HG03457 (cell line): ENCODE measurements at regions not wholly inside any gene's neighbourhood (a gene's known extent, or its start where the extent isn't known, plus 50 kb on each side); places are given as distances from the start of the nearest gene placed in this dataset.
"Not testable (repeated sequence)": the region's sequence is repeated elsewhere in the genome, so short reads cannot be mapped to it uniquely, and the experiment has no call there.

ENCODE experiments used
- ATAC-seq: cut with Tn5 transposase; IDR thresholded peaks from one replicate; pipeline ENCODE4 v1.9.1; 2021; ENCODE audit warnings: moderate number of reproducible peaks; ENCODE audit not compliant: unreplicated experiment

DNA sequence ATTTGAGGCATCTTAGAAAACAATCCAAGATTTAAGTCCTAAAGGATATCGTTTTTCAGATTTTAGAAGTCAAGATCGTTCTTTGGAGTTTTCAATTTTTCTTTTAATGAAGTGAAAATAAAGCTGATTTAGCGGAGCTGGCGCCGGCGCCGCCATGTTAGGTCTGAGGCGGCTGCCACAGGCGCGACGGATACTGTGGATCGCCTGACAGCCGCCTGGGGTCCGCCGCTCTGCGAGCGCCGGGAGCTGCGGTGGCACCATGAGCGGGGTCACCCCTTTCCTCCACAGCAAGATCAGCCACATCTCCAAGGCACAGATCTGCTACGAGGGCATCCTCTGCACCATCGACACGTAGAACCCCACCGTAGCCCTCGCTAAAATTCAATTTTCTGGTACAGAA lies 247.2 kb downstream of the GJA1 start:
- no peak for ATAC-seq

DNA sequence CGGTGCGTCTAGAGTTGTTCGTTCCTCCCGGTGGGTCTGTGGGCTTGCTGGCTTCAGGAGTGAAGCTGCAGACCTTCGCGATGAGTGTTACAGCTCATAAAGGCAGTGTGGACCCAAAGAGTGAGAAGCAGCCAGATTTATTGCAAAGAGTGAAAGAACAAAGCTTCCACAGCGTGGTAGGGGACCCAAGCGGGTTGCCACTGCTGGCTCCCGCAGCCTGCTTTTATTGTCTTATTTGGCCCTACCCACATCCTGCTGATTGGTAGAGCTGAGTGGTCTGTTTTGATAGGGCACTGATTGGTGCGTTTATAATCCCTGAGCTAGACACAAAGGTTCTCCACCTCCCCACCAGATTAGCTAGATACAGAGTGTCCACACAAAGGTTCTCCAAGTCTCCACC lies 250.4 kb downstream of the GJA1 start:
- ATAC-seq = not testable (repeated sequence)

DNA sequence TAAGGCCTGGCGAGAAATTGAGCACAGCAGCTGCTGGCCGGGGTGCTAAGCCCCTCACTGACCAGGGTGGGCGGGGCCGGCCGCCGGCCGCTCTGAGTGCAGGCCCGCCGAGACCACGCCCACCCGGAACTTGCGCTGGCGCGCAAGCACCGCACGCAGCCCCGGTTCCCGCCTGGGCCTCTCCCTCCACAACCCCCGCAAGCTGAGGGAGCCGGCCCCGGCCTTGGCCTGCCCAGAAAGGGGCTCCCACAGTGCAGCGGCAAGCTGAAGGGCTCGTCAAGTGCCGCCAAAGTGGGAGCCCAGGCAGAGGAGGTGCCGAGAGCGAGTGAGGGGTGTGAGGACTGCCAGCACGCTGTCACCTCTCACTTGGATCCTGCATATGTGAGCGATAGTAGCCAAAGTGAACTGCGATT lies 251.2 kb downstream of the GJA1 start:
- no peak for ATAC-seq

DNA sequence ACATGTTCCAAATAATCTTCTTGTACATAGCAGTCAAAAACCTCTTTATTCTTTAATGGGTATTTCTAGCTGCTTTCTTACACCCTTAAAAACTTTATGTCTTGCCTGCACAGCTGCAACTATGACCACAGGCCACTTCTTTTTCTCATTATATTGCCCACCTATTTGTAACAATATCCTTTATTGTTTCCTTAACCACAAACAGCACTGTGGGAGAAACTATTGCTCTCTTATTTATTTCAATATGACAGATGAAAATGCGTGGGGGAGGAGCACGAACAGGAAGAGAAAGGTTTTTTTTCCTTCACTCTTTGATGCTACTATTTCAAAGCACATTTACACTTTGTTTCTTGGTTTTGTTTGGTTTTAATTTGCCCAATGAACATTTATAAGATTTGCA lies 253.5 kb downstream of the GJA1 start:
- ATAC-seq = no peak

DNA sequence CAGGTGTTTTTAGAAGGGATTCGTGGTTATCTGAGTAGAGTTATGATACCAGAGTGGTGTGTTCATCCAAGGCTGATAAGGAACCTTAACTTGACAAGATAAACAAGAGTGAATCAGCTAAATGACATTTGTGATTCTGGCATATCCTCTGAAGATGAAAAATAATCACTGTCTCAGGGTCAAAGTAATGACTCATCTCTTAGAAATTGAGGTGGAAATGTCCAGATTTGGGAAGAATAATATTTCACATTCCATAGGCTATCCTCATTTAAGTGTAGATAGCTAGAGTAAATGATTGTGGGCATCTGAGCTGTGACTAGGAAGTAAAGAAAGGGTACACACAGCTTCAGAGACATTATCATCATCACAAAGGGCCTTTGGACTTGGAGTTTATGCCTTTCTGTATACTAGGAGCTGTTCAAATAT lies 255.7 kb downstream of the GJA1 start:
- no peak for ATAC-seq

DNA sequence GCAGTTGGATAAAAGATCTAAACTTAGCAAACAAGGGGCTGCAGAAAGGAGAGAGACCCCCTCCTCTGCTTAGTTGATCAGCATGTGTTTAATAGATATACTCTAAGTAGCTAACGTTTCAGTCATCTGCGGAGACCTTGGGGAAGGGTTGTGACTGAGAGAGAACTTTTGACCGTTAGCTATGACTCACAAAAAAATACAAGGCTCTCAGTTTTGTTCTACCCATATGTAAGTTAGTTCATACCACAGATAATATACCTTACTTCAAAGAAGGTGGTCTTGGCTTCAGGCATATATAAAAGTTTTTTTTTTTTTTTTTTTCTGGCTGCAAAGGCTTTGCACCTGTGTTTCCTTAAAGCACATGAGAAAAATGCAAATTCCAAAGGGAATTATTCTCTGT lies 258.9 kb downstream of the GJA1 start:
- no peak for ATAC-seq

DNA sequence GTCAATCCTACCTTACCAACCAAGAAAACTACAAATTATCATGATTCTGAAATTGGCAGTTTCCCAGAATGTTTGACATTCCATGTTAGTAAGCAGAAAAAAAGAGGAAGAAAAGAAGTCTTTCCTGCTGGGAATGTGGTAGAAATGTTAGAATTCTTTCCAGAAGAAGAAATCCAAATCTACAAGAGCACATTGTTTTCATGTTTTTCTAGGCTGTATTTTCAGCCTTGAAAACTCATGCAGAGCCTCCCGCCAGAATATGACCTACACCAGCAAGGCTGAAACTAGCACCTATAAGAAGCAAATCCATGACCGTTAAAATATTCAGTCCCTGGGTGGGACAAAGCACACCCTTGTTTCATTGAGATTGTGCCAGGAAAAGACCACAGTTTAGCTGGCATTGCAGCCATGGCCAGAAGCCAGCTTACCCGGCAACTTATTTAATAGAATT lies 259.4 kb downstream of the GJA1 start:
- ATAC-seq = no peak

DNA sequence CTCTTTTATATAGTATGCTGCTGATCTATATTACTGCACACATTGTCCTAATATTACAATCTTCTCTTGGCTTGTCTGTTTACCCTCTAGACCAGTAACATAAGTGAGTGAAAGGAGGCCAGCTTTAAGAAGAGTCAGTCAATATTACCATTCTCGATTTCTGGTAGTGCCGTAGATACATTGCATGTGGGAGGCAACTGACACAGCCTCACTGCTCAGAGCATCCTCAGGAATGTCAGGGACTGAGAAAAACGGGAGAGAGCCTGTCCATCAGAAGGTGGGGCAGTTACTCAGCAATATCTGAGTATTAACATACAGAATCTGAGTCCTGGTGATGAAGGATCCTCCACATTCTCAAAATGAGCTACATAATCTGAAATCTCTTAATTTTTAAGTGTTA lies 259.9 kb downstream of the GJA1 start:
- ATAC-seq = no peak

DNA sequence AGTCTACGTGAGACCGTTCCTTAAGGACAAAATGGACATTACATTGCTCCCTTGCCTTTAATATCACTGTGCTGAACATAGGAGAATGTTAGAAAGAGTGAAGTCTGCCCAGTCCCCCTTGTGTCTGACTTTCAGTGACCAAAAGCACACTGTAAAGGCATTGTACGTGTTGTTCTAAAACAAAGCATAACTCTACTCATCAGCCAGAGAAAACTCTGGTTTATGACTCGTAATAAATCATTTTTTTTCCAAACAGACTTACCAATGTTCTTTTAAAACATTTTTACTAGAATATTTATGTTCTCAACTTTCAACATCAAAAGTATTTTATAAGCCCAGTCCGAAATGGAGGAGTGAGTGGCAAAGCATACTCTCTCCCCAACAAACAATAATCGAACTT lies 262.5 kb downstream of the GJA1 start:
- no peak for ATAC-seq

DNA sequence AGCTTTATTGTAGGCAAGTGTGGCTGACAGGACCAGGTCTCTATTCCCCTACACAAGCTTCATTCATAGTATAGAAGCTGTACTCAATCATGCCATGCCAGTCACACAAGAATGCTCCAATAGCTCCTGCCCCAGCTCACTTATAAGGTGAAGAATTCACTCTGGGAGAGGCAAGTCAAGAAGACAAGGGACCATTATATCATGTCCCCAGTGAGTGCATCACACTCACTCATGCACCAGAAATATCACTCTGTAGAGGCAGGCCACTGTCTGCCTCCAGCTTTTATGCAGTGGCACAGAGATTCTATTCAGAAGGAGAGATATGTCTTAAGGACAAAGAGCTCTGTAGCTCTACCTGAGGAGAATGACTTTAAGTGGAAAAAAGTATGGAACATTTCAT lies 263.2 kb downstream of the GJA1 start:
- ATAC-seq = no peak

DNA sequence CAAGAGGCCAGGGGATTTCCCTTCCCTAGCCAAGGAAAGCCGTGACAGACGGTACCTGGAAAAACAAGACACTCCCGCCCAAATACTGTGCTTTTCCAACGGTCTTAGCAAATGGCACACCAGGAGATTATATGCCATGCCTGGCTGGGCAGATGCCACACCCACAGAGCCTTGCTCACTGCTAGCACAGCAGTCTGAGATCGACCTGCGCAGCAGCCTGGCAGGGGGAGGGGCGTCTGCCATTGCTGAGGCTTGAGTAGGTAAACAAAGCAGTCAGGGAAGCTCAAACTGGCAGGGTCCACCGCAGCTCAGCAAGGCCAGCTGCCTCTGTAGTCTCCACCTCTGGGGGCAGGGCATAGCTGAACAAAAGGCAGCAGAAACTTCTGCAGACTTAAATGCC lies 267.7 kb downstream of the GJA1 start:
- ATAC-seq = not testable (repeated sequence)

DNA sequence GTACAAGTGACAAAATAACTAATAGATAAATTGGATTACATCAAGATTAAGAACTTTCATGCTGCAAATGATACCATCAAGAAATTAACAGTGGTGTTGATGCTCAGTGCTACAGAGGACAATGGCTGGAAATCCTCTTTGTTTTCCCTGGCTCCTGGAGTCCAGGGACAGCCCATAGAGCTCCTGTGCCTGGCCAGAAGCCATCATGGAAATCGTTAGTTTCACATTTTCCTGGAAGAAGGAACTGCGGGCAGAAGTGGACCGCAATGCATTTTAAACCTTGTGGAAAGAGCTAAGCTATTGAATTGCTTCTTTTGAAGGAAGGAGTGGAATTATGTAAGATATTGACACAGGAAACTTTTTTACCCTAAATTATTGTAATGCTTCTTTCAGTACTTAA lies 276.0 kb downstream of the GJA1 start:
- ATAC-seq = no peak

DNA sequence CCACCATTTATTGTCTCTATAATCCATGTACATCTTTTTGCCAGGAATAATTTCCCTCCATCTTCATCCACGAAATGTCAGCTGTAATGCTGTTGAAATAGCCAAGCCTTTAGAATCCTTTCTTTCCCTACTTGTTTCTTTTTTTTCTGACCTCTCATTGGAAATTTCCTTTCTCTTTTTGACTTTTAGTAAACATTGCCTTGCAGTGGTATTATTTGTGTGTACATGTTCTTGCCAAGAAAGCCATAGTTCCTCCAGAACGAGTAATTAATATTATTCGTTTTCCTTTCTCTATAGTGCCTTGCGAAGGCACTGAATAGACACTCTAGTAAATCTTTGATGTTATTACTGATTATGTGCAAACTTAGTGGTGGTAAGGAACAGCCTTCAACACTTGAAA lies 282.2 kb downstream of the GJA1 start:
- no peak for ATAC-seq

DNA sequence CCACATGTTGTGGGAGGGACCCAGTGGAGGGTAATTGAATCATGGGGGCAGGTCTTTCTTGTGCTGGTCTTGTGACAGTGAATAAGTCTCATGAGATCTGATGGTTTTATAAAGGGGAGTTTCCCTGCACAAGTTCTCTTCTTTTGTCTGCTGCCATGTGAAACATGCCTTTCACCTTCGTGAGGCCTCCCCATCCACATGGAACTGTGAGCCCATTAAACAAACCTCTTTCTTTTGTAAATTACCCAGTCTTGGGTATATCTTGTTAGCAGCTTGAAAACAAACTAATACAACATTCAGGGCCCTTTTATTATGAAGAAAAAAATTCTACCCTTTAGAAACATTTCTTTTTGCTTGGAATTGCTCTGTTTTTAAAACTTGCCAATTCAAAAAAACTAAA lies 285.4 kb downstream of the GJA1 start:
- not testable (repeated sequence) for ATAC-seq

DNA sequence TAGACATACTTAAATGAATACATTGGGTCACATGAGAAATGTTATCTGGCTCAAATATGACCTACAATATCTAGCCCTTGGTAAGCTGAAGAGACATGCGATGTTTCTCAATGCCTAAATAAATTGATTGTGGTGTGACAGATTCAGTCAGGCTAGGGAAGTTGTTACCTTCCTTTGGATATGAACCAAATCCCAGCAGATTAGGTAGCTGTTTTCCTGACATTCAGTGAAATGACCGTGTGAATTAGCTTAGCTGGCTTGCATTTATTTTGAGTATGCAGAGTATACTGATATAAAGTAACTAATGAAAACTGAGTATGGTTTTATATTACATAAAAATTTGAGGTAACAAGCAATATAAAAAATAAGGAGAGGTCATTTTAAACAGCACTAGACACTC lies 288.2 kb downstream of the GJA1 start:
- ATAC-seq = no peak

DNA sequence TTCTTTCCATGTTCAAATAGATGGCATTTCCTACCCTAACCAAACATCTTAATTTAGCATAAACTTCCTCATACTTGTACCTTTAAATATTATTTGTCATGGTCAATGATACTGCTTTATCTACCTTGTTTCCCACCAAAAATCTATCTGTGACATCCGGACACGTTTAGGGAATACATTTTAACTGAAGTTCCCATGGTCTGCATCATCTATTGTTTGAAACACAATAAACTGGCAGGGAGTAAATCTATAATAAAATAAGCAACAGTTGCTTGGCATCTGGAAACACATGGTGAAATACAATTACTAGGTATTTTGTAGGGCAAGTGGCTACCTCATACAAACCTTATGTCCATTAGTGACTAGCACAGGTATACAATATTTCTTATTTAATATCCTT lies 289.1 kb downstream of the GJA1 start:
- ATAC-seq = no peak

DNA sequence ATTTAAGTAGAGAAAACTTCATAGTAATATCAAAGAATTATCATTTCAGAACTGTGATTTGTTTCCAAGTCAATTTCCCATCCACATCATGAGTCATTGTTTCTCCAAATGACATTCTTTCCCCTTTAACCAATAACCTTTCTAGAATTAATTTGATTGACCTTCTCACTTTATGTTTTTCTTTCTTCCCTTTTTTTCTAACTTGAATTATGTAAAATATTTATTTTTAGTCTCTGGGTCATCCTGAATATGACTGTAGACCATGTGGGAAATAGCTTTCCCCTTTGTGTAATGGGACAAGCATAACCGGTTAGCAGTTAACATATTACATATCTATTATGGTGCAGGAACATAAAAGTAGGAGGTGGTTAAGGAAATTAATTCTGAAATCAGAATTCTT lies 291.1 kb downstream of the GJA1 start:
- no peak for ATAC-seq

DNA sequence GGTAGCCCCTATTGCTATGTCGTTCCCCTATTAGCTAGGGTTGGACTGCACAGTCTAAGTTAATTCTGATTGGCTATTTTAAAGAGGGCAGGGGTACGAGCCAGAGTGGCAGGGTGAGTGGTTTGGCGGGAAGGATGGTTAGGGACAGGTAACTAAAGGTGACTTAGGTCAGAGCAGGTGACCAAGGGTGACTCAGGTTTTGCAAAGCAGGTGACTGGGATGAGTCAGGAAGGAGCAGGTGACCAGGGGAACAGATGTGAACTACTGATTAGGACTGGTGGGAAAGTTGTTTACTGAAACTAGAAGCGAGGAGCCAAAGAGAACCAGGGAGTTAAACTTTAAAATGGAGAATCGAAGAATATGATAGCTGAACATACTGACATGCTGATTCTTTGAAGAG lies 295.2 kb downstream of the GJA1 start:
- no peak for ATAC-seq

DNA sequence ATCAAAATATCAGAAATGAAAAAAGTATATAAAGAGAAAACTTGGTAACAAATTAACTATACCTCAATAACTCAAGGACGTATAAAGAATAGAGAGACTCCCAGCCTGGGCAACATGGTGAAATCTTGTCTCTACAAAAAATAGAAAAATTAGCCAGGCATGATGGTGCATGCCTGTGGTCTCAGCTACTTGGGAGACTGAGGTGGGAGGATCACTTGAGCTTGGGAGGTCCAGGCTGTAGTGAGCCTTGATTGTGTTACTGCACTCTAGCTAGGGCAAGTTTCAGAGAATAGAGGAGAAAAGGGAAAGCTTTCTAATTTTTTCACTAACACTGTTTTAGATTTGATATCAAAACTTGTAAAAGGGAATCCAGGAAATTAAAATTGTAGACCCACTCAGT lies 295.9 kb downstream of the GJA1 start:
- ATAC-seq = no peak

DNA sequence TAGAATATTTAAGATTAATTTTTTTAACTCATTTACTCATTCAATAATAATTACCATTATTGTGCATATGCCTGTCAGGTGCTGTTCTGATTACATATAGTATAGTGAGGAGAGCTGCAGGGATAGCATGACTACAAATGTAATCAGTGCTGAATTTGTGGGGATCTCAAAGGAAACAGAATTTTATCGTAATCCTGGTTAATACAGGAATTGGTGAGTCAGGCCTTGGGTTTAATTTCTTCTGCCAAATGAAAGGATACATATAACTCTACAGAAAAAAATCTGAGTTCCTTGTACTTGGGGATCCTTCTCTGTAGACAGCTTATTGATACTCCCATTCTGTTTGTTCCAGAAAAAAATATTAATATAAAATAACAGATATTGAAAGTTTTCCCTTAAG lies 297.2 kb downstream of the GJA1 start:
- ATAC-seq = no peak

DNA sequence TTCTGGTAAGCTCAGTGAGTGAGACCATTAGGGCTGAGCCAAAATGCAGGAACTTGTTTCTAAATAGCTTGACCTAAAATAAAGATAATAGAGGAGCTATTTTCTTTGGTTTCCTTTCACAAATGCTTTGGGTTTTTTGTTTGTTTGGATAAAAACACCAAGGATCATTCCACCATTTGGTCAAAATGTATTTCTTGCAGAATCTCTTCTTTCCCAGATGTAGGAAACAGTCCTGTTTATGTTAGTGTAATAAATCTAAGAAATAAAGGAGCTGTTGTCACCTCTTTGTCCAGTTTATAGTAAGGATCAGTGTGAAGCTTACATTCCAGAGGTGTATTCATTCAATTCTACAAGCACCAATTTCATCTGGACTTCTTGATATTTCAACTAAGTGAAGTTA lies 297.8 kb downstream of the GJA1 start:
- no peak for ATAC-seq

DNA sequence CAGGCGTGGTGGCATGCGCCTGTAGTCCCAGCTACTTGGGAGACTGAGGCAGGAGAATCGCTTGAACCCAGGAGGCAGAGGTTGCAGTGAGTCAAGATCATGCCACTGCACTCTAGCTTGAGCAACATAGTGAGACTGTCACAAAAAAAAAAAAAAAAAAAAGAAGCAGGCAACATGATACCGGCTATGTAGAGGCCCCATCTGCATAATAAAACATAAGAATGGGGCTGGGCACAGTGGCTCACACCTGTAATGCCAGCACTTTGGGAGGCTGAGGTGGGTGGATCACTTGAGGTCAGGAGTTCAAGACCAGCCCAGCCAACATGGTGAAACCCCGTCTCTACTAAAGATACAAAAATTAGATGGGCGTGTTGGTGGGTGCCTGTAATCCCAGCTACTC lies 304.7 kb downstream of the GJA1 start:
- not testable (repeated sequence) for ATAC-seq

DNA sequence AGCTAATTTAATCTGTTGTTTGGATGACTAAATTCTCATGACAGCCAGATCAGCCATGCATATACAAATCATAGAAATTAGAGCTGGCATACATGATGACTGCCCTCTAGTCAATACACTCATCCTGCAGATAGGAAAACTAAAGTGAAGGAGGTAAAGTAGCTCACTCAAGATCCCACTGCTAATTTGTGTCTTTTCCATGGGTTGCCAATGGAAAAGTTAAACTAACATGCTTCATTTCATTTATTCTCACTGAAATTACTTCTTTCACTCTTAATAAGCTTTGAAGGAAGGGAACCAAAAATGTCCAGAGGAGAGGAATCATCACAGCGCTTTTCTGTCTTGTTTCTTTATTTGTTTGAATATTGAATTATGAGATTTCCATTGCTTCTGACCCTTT lies 308.2 kb downstream of the GJA1 start:
- ATAC-seq = no peak

DNA sequence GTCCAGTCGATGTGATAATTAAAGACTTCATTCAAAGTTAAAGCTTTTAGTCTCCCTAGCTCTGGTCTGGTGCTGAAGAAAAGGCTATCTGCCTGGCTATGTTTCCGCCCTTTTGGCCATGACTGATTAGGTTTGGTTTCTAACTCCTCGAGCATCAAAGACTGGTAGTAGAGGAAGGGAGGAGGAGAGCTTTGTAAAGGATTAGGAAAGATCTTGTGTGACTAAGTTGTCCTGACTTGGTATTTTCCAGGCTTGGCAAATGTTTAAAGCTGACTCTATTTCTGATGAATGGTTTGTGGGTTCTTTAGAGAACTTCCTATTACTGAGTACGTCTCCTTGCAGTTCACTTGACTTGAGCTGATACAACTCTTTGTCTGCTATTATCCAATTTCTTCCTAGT lies 312.9 kb downstream of the GJA1 start:
- no peak for ATAC-seq
